ENCODE measurements at regions not wholly inside any gene's neighbourhood (a gene's known extent, or its start where the extent isn't known, plus 50 kb on each side); places are given as distances from the start of the nearest gene placed in this dataset.

GRCh38 chr3:127484601-127485388 lies 105.7 kb downstream of the TPRA1 start:
- no peaks in the 10 kb centered on the region for H3K4me1 ChIP-seq (ENCODE audit: control insufficient read depth in 2 of 2, insufficient read depth in 2 of 2, low read length in 2 of 2)
- no peaks in the 10 kb centered on the region for H3K36me3 ChIP-seq (ENCODE audit: control insufficient read depth in 2 of 2, insufficient read depth in 2 of 2, low read length in 2 of 2)
- no peak overlapping the region for H3K4me3 ChIP-seq (ENCODE audit: low read length in 2 of 2)
- no peaks in the 10 kb centered on the region for H3K27me3 ChIP-seq (ENCODE audit: control insufficient read depth in 2 of 2, insufficient read depth in 2 of 2, low read length in 2 of 2)
- no peak overlapping the region for H3K9ac ChIP-seq (ENCODE audit: low read depth in 1 of 2, low read length in 2 of 2)
- H3K27ac ChIP-seq (ENCODE audit: low read depth in 2 of 2, low read length in 2 of 2) = no peak overlapping the region
- no peaks in the 10 kb centered on the region for H3K9me3 ChIP-seq (ENCODE audit: control insufficient read depth in 2 of 2, low read length in 2 of 2)

GRCh38 chr3:127483902-127484591 lies 106.5 kb downstream of the TPRA1 start:
- no peaks in the 10 kb centered on the region for H3K4me1 ChIP-seq (ENCODE audit: control insufficient read depth in 2 of 2, insufficient read depth in 2 of 2, low read length in 2 of 2)
- no peaks in the 10 kb centered on the region for H3K27me3 ChIP-seq (ENCODE audit: control insufficient read depth in 2 of 2, insufficient read depth in 2 of 2, low read length in 2 of 2)
- H3K9ac ChIP-seq (ENCODE audit: low read depth in 1 of 2, low read length in 2 of 2) = no peak overlapping the region
- no peak overlapping the region for H3K27ac ChIP-seq (ENCODE audit: low read depth in 2 of 2, low read length in 2 of 2)
- no peaks in the 10 kb centered on the region for H3K36me3 ChIP-seq (ENCODE audit: control insufficient read depth in 2 of 2, insufficient read depth in 2 of 2, low read length in 2 of 2)
- no peak overlapping the region for H3K4me3 ChIP-seq (ENCODE audit: low read length in 2 of 2)
- no peaks in the 10 kb centered on the region for H3K9me3 ChIP-seq (ENCODE audit: control insufficient read depth in 2 of 2, low read length in 2 of 2)

GRCh38 chr3:127483005-127483641 lies 107.4 kb downstream of the TPRA1 start:
- Histone ChIP-seq H3K36me3 (ENCODE audit: control insufficient read depth in 2 of 2, insufficient read depth in 2 of 2, low read length in 2 of 2) (no peaks in the 10 kb centered on the region), H3K9me3 (ENCODE audit: control insufficient read depth in 2 of 2, low read length in 2 of 2) (no peaks in the 10 kb centered on the region), H3K27ac (ENCODE audit: low read depth in 2 of 2, low read length in 2 of 2) (no peak overlapping the region), H3K4me1 (ENCODE audit: control insufficient read depth in 2 of 2, insufficient read depth in 2 of 2, low read length in 2 of 2) (no peaks in the 10 kb centered on the region), H3K4me3 (ENCODE audit: low read length in 2 of 2) (no peak overlapping the region), H3K9ac (ENCODE audit: low read depth in 1 of 2, low read length in 2 of 2) (no peak overlapping the region), H3K27me3 (ENCODE audit: control insufficient read depth in 2 of 2, insufficient read depth in 2 of 2, low read length in 2 of 2) (no peaks in the 10 kb centered on the region)

DNA sequence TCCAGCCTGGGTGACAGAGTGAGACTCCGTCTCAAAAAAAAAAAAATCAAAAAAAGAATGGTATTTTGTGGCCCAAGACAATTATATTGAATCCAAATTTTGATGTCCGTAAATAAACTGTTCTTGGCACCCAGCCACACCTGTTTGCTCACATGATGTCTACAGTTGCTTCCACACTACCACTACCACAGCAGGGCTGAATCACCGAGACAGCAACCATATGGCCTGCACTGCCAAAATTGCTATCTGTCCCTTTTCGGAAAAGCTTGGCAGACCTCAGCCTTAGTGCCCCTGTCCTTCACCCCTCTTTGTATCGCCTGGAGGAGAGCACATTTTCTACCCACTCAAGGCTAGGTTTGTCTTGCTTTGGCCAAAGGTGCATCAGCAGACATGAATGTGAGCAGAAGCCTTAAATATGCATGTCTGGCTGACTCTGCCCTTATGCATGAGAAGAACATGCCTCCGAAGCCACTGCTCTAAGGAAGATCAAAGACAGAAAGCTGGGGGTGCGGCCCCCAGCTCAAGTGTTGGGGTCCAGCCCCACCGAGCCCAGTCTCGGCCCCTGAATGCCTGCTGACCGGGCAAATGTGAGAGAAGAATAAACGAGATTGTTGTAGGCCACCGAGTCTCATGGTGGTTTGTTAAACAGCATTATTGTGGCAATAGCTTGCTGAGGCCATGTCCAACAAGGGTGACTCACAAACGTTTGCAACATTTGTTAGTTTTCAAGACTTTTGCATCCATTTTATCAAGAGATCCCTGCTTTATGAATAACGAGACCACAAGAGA lies 108.1 kb downstream of the TPRA1 start:
- Histone ChIP-seq H3K27ac (ENCODE audit: low read depth in 2 of 2, low read length in 2 of 2) (no peak overlapping the region), H3K9ac (ENCODE audit: low read depth in 1 of 2, low read length in 2 of 2) (no peak overlapping the region), H3K4me3 (ENCODE audit: low read length in 2 of 2) (no peak overlapping the region), H3K4me1 (ENCODE audit: control insufficient read depth in 2 of 2, insufficient read depth in 2 of 2, low read length in 2 of 2) (no peaks in the 10 kb centered on the region), H3K9me3 (ENCODE audit: control insufficient read depth in 2 of 2, low read length in 2 of 2) (no peaks in the 10 kb centered on the region), H3K27me3 (ENCODE audit: control insufficient read depth in 2 of 2, insufficient read depth in 2 of 2, low read length in 2 of 2) (no peaks in the 10 kb centered on the region), H3K36me3 (ENCODE audit: control insufficient read depth in 2 of 2, insufficient read depth in 2 of 2, low read length in 2 of 2) (no peaks in the 10 kb centered on the region)

DNA sequence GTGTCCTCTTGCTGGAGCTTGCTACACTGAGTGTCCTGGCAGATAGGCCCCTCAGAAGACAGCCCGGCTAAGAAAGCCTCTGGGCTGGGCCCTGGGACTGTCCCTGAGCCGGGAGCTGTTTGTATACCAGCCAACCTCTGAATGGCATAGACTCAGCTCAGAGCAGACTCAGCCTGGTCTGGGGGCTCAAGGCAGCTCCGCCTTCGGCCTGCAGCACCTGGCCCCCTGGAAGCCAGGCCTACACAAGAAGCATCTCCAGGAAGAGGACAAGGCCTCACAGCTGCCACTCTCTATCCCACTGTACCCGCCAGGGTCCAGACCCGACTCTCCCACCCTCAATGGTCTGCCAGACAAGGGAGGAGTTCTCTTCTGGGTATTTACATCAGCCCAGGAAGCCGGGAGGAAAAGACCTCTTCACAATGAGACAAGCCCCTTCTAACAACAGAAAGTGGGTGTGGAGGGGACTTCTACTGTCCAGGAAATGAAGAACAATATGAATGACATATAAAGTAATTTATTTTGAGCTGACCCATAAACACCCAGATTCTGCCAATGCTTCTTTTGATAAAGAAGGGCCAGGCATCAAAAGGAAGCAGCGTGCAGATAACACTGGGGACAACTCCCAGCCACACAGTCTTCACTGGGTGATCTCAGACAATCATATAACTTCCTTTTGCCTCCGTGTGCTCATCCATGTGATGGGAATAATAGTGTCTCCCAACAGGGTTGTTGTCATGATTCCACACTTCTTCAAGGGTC lies 110.2 kb downstream of the TPRA1 start:
- H3K27me3 ChIP-seq (ENCODE audit: control insufficient read depth in 2 of 2, insufficient read depth in 2 of 2, low read length in 2 of 2) = no peaks in the 10 kb centered on the region
- no peaks in the 10 kb centered on the region for H3K4me1 ChIP-seq (ENCODE audit: control insufficient read depth in 2 of 2, insufficient read depth in 2 of 2, low read length in 2 of 2)
- no peak overlapping the region for H3K9ac ChIP-seq (ENCODE audit: low read depth in 1 of 2, low read length in 2 of 2)
- H3K27ac ChIP-seq (ENCODE audit: low read depth in 2 of 2, low read length in 2 of 2) = no peak overlapping the region
- no peak overlapping the region for H3K4me3 ChIP-seq (ENCODE audit: low read length in 2 of 2)
- H3K36me3 ChIP-seq (ENCODE audit: control insufficient read depth in 2 of 2, insufficient read depth in 2 of 2, low read length in 2 of 2) = no peaks in the 10 kb centered on the region
- no peaks in the 10 kb centered on the region for H3K9me3 ChIP-seq (ENCODE audit: control insufficient read depth in 2 of 2, low read length in 2 of 2)

DNA sequence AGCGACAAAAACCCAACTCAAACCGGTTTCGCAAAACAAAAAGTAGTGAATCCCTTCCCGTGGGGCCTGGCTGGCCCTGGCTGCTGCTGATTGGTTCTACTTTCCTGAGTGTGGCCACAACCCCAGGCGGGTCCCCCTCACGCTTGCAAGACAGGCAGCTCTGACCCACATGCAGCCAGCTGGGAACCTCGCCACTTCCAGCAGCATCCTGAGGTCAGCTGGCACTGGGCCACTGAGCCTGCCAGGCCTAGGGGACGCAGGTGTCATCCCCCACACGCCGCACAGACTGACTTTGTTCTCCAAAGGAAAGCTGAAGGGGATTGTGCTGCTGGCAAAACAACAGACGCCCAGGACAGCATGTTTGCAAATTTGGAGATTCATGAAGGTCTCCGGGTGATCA lies 111.1 kb downstream of the TPRA1 start:
- Histone ChIP-seq H3K36me3 (ENCODE audit: control insufficient read depth in 2 of 2, insufficient read depth in 2 of 2, low read length in 2 of 2) (no peaks in the 10 kb centered on the region), H3K9me3 (ENCODE audit: control insufficient read depth in 2 of 2, low read length in 2 of 2) (no peaks in the 10 kb centered on the region), H3K27ac (ENCODE audit: low read depth in 2 of 2, low read length in 2 of 2) (no peak overlapping the region), H3K4me1 (ENCODE audit: control insufficient read depth in 2 of 2, insufficient read depth in 2 of 2, low read length in 2 of 2) (no peaks in the 10 kb centered on the region), H3K27me3 (ENCODE audit: control insufficient read depth in 2 of 2, insufficient read depth in 2 of 2, low read length in 2 of 2) (no peaks in the 10 kb centered on the region), H3K9ac (ENCODE audit: low read depth in 1 of 2, low read length in 2 of 2) (no peak overlapping the region), H3K4me3 (ENCODE audit: low read length in 2 of 2) (no peak overlapping the region)

- Histone ChIP-seq H3K4me3 (ENCODE audit: low read length in 2 of 2) (no peak overlapping the region), H3K9me3 (ENCODE audit: control insufficient read depth in 2 of 2, low read length in 2 of 2) (no peaks in the 10 kb centered on the region), H3K36me3 (ENCODE audit: control insufficient read depth in 2 of 2, insufficient read depth in 2 of 2, low read length in 2 of 2) (no peaks in the 10 kb centered on the region), H3K9ac (ENCODE audit: low read depth in 1 of 2, low read length in 2 of 2) (no peak overlapping the region), H3K4me1 (ENCODE audit: control insufficient read depth in 2 of 2, insufficient read depth in 2 of 2, low read length in 2 of 2) (no peaks in the 10 kb centered on the region), H3K27me3 (ENCODE audit: control insufficient read depth in 2 of 2, insufficient read depth in 2 of 2, low read length in 2 of 2) (no peaks in the 10 kb centered on the region), H3K27ac (ENCODE audit: low read depth in 2 of 2, low read length in 2 of 2) (no peak overlapping the region)
These were observed 111.6 kb downstream of the TPRA1 start for GRCh38 chr3:127478922-127479321.

- no peaks in the 10 kb centered on the region for H3K4me1 ChIP-seq (ENCODE audit: control insufficient read depth in 2 of 2, insufficient read depth in 2 of 2, low read length in 2 of 2)
- H3K27ac ChIP-seq (ENCODE audit: low read depth in 2 of 2, low read length in 2 of 2) = no peak overlapping the region
- no peak overlapping the region for H3K4me3 ChIP-seq (ENCODE audit: low read length in 2 of 2)
- no peaks in the 10 kb centered on the region for H3K9me3 ChIP-seq (ENCODE audit: control insufficient read depth in 2 of 2, low read length in 2 of 2)
- H3K9ac ChIP-seq (ENCODE audit: low read depth in 1 of 2, low read length in 2 of 2) = no peak overlapping the region
- H3K36me3 ChIP-seq (ENCODE audit: control insufficient read depth in 2 of 2, insufficient read depth in 2 of 2, low read length in 2 of 2) = no peaks in the 10 kb centered on the region
- H3K27me3 ChIP-seq (ENCODE audit: control insufficient read depth in 2 of 2, insufficient read depth in 2 of 2, low read length in 2 of 2) = no peaks in the 10 kb centered on the region
These were observed 113.1 kb downstream of the TPRA1 start for GRCh38 chr3:127477396-127477795.

DNA sequence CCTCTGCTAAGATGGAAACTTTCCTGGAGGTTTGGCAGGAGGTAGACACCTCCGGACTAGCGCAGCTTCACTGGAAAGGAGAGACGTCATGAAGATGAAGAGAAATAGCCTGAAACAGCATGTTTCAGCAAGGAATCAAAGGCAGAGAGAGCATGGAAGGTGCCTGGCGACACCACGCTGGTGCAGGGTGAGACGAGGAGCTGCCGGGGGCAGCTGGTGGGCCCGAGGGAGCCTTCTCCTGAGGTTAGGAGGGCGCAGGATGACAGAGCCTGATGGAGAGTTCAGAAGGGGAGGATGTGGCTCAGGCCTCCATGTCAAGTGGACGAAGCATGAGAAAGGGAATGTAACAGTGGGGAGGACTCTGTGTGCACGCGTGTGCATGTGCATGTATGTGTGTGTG lies 113.6 kb downstream of the TPRA1 start:
- no peak overlapping the region for H3K4me3 ChIP-seq (ENCODE audit: low read length in 2 of 2)

More for the DNA sequence above, 113.6 kb downstream of the TPRA1 start:
- no peaks in the 10 kb centered on the region for H3K9me3 ChIP-seq (ENCODE audit: control insufficient read depth in 2 of 2, low read length in 2 of 2)
- no peaks in the 10 kb centered on the region for H3K27me3 ChIP-seq (ENCODE audit: control insufficient read depth in 2 of 2, insufficient read depth in 2 of 2, low read length in 2 of 2)
- no peak overlapping the region for H3K9ac ChIP-seq (ENCODE audit: low read depth in 1 of 2, low read length in 2 of 2)
- H3K27ac ChIP-seq (ENCODE audit: low read depth in 2 of 2, low read length in 2 of 2) = no peak overlapping the region
- no peaks in the 10 kb centered on the region for H3K36me3 ChIP-seq (ENCODE audit: control insufficient read depth in 2 of 2, insufficient read depth in 2 of 2, low read length in 2 of 2)
- H3K4me1 ChIP-seq (ENCODE audit: control insufficient read depth in 2 of 2, insufficient read depth in 2 of 2, low read length in 2 of 2) = no peaks in the 10 kb centered on the region

Measured in mucosa of rectum (tissue), 2 donors.